Activated naive CD4-positive, alpha-beta T cell treated with anti-CD3 and anti-CD28 coated beads, Interleukin-2, amount 50 U/mL, for 72 hours (primary cell): ENCODE measurements at regions not wholly inside any gene's neighbourhood (a gene's known extent, or its start where the extent isn't known, plus 50 kb on each side); places are given as distances from the start of the nearest gene placed in this dataset.

Source experiments
- ATAC-seq, 2 donors: fragments of 150-1000 bp; cut with Tn5 transposase; 2 replicates each; pipeline ENCODE4 v1.10.0; 2021; ENCODE audit warnings: mild to moderate bottlenecking in 2 of 2, moderate library complexity in 2 of 2
- DNase-seq, 2 donors: peaks; one replicate each; pipeline ENCODE4 v3.0.0; 2021 to 2022; ENCODE audit warnings: low spot score in 2 of 2
- H3K27ac Mint-ChIP-seq, 2 donors: one replicate each; pipeline ENCODE4 v1.8.0; 2022; ENCODE audit warnings: mild to moderate bottlenecking in 2 of 2, mixed read lengths in 2 of 2
- H3K36me3 Mint-ChIP-seq, 2 donors: one replicate each; pipeline ENCODE4 v1.8.0; 2022; ENCODE audit warnings: mixed read lengths in 2 of 2
- H3K9me3 Mint-ChIP-seq, 2 donors: one replicate each; pipeline ENCODE4 v1.8.0; 2022; ENCODE audit warnings: mixed read lengths in 2 of 2

- Mint-ChIP-seq H3K36me3 (peaks cover 15 to 16% of the 10 kb centered on the region in 2 donors), H3K27ac (no peak overlapping the region), H3K9me3 (peaks cover 30 to 37% of the 10 kb centered on the region in 2 donors)
- DNase-seq (no peak), ATAC-seq (no peak)
Observed at GRCh38 chr16:35184356-35184870, 1725.0 kb downstream of the TP53TG3F start.

- H3K27ac Mint-ChIP-seq: no peak overlapping the region
- H3K36me3 Mint-ChIP-seq: peaks cover 15 to 16% of the 10 kb centered on the region in 2 donors
- DNase-seq (no peak), ATAC-seq (no peak)
- peaks cover 24 to 33% of the 10 kb centered on the region in 2 donors for H3K9me3 Mint-ChIP-seq
Observed at GRCh38 chr16:35185366-35186044, 1726.1 kb downstream of the TP53TG3F start.

GRCh38 chr16:35186045-35186759 lies 1726.8 kb downstream of the TP53TG3F start:
- ATAC-seq (no peak), DNase-seq (no peak)
- Mint-ChIP-seq H3K27ac (no peak overlapping the region), H3K36me3 (peaks cover 15 to 16% of the 10 kb centered on the region in 2 donors), H3K9me3 (peaks cover 24 to 30% of the 10 kb centered on the region in 2 donors)

- Mint-ChIP-seq H3K36me3 (peaks cover 8 to 16% of the 10 kb centered on the region in 2 donors), H3K27ac (no peak overlapping the region), H3K9me3 (peaks cover 18 to 30% of the 10 kb centered on the region in 2 donors)
- no peak for DNase-seq
- no peak for ATAC-seq
Observed at GRCh38 chr16:35187665-35188225, 1728.3 kb downstream of the TP53TG3F start.

GRCh38 chr16:35188288-35189155 lies 1729.1 kb downstream of the TP53TG3F start:
- DNase-seq (no peak), ATAC-seq (no peak)
- Mint-ChIP-seq H3K9me3 (peaks cover 16 to 27% of the 10 kb centered on the region in 2 donors), H3K36me3 (peaks cover 8 to 13% of the 10 kb centered on the region in 2 donors), H3K27ac (no peak overlapping the region)

- no peak overlapping the region for H3K27ac Mint-ChIP-seq
- peaks cover 11 to 17% of the 10 kb centered on the region in 2 donors for H3K36me3 Mint-ChIP-seq
- ATAC-seq (no peak), DNase-seq (no peak)
- peaks cover 9 to 20% of the 10 kb centered on the region in 2 donors for H3K9me3 Mint-ChIP-seq
Observed at GRCh38 chr16:35192993-35193392, 1733.6 kb downstream of the TP53TG3F start.

GRCh38 chr16:35193956-35194355 lies 1734.5 kb downstream of the TP53TG3F start:
- H3K9me3 Mint-ChIP-seq: peaks cover 9 to 20% of the 10 kb centered on the region in 2 donors

GRCh38 chr16:35194681-35195080 lies 1735.3 kb downstream of the TP53TG3F start:
- peaks cover 11 to 17% of the 10 kb centered on the region in 2 donors for H3K36me3 Mint-ChIP-seq
- peaks cover 9 to 20% of the 10 kb centered on the region in 2 donors for H3K9me3 Mint-ChIP-seq
- ATAC-seq (no peak), DNase-seq (no peak)
- no peak overlapping the region for H3K27ac Mint-ChIP-seq

More at GRCh38 chr16:35193956-35194355, 1734.5 kb downstream of the TP53TG3F start:
- Mint-ChIP-seq H3K27ac (no peak overlapping the region), H3K36me3 (peaks cover 11 to 17% of the 10 kb centered on the region in 2 donors)
- DNase-seq (no peak), ATAC-seq (no peak)

GRCh38 chr16:35195173-35195863 lies 1735.9 kb downstream of the TP53TG3F start:
- DNase-seq (no peak), ATAC-seq (no peak)
- Mint-ChIP-seq H3K27ac (no peak overlapping the region), H3K9me3 (peaks cover 14 to 22% of the 10 kb centered on the region in 2 donors), H3K36me3 (peaks cover 11 to 22% of the 10 kb centered on the region in 2 donors)

- peaks cover 11 to 24% of the 10 kb centered on the region in 2 donors for H3K36me3 Mint-ChIP-seq
- no peak for ATAC-seq
- peaks cover 16 to 25% of the 10 kb centered on the region in 2 donors for H3K9me3 Mint-ChIP-seq
- DNase-seq: no peak
- H3K27ac Mint-ChIP-seq: no peak overlapping the region
Observed at GRCh38 chr16:35195864-35196216, 1736.4 kb downstream of the TP53TG3F start.

- H3K27ac Mint-ChIP-seq: no peak overlapping the region
- peaks cover 11 to 28% of the 10 kb centered on the region in 2 donors for H3K36me3 Mint-ChIP-seq
- DNase-seq (no peak), ATAC-seq (no peak)
- H3K9me3 Mint-ChIP-seq: peaks cover 18 to 28% of the 10 kb centered on the region in 2 donors
Observed at GRCh38 chr16:35196313-35196712, 1736.9 kb downstream of the TP53TG3F start.

- Mint-ChIP-seq H3K9me3 (peaks cover 27 to 38% of the 10 kb centered on the region in 2 donors), H3K36me3 (peaks cover 11 to 38% of the 10 kb centered on the region in 2 donors), H3K27ac (no peak overlapping the region)
- no peak for DNase-seq
- no peak for ATAC-seq
Observed at GRCh38 chr16:35197656-35198055, 1738.2 kb downstream of the TP53TG3F start.

- Mint-ChIP-seq H3K9me3 (peaks cover 27 to 38% of the 10 kb centered on the region in 2 donors), H3K36me3 (peaks cover 11 to 38% of the 10 kb centered on the region in 2 donors), H3K27ac (no peak overlapping the region)
- DNase-seq (no peak), ATAC-seq (no peak)
Observed at GRCh38 chr16:35198223-35199199, 1739.1 kb downstream of the TP53TG3F start.

- ATAC-seq: no peak
- H3K36me3 Mint-ChIP-seq: peaks cover 7 to 43% of the 10 kb centered on the region in 2 donors
- no peak overlapping the region for H3K27ac Mint-ChIP-seq
- peaks cover 31 to 37% of the 10 kb centered on the region in 2 donors for H3K9me3 Mint-ChIP-seq
- no peak for DNase-seq
Observed at GRCh38 chr16:35200662-35201061, 1741.2 kb downstream of the TP53TG3F start.

- no peak overlapping the region for H3K27ac Mint-ChIP-seq
- no peak for DNase-seq
- peaks cover 2 to 38% of the 10 kb centered on the region in 2 donors for H3K36me3 Mint-ChIP-seq
- ATAC-seq: no peak
- peaks cover 31 to 37% of the 10 kb centered on the region in 2 donors for H3K9me3 Mint-ChIP-seq
Observed at GRCh38 chr16:35201151-35201550, 1741.7 kb downstream of the TP53TG3F start.
